Astrocyte of the spinal cord (primary cell): ENCODE measurements at regions not wholly inside any gene's neighbourhood (a gene's known extent, or its start where the extent isn't known, plus 50 kb on each side); places are given as distances from the start of the nearest gene placed in this dataset.

Experiments
- DNase-seq: peaks from one replicate; pipeline ENCODE4 v3.0.0; 2011; ENCODE audit warnings: low read depth, low spot score
- H3K4me3 ChIP-seq: 2 replicates; pipeline ENCODE4 v1.5.1; 2011; ENCODE audit warnings: low read depth, mild to moderate bottlenecking, low read length, moderate library complexity
- CTCF ChIP-seq: IDR thresholded peaks from 2 replicates; pipeline ENCODE4 v1.5.1; 2012; ENCODE audit warnings: low read depth, mild to moderate bottlenecking, low read length, inconsistent platforms
- in situ Hi-C: cut with HindIII; loops from 2 replicates; pipeline ENCODE4 v1.10.0; 2017; ENCODE audit warnings: low sequenced_read_pairs

- TF ChIP-seq CTCF: no peak
- no peak overlapping the region for H3K4me3 ChIP-seq
- DNase-seq: no peak
- in situ Hi-C loops: no loop called here
These were observed 271.0 kb downstream of the SKAP2 start for GRCh38 chr7:26593393-26593792.

- no peak for DNase-seq
- H3K4me3 ChIP-seq: no peak overlapping the region
- in situ Hi-C loops: no loop called here
- TF ChIP-seq CTCF: no peak
These were observed 270.5 kb downstream of the SKAP2 start for GRCh38 chr7:26593896-26594295.

GRCh38 chr7:26594553-26594952 lies 269.8 kb downstream of the SKAP2 start:
- no peak for DNase-seq
- in situ Hi-C loops: no loop called here
- no peak for TF ChIP-seq CTCF
- no peak overlapping the region for H3K4me3 ChIP-seq

GRCh38 chr7:26598867-26599266 lies 265.5 kb downstream of the SKAP2 start:
- in situ Hi-C loops: no loop called here
- no peak overlapping the region for H3K4me3 ChIP-seq
- no peak for DNase-seq
- no peak for TF ChIP-seq CTCF

GRCh38 chr7:26599982-26600381 lies 264.4 kb downstream of the SKAP2 start:
- TF ChIP-seq CTCF: no peak
- in situ Hi-C loops: no loop called here
- DNase-seq: no peak

GRCh38 chr7:26600411-26600810 lies 264.0 kb downstream of the SKAP2 start:
- in situ Hi-C loops: no loop called here
- no peak for TF ChIP-seq CTCF
- no peak overlapping the region for H3K4me3 ChIP-seq
- DNase-seq: no peak

More at GRCh38 chr7:26599982-26600381, 264.4 kb downstream of the SKAP2 start:
- H3K4me3 ChIP-seq: no peak overlapping the region

GRCh38 chr7:26603631-26604030 lies 260.8 kb downstream of the SKAP2 start:
- TF ChIP-seq CTCF: no peak
- no peak overlapping the region for H3K4me3 ChIP-seq
- in situ Hi-C loops: no loop called here
- DNase-seq: peak; percentile 51
